SK-N-SH treated with all-trans-retinoic acid at 6 μM for 48 hours (cell line): ENCODE measurements at regions not wholly inside any gene's neighbourhood (a gene's known extent, or its start where the extent isn't known, plus 50 kb on each side); places are given as distances from the start of the nearest gene placed in this dataset.

Source experiments
- ATAC-seq: fragments of 200-7000 bp; cut with Tn5 transposase; 3 replicates; pipeline ENCODE4 v1.9.1; 2020; ENCODE audit warnings: mild to moderate bottlenecking, moderate library complexity
- ARNTL ChIP-seq: fragments of 450-650 bp; formaldehyde crosslinking; IDR thresholded peaks from 2 replicates; pipeline ENCODE4 v1.5.0; 2020; ENCODE audit warnings: low read depth, mild to moderate bottlenecking, moderate library complexity, borderline replicate concordance
- BACH2 ChIP-seq: fragments of 250-450 bp; sonication (Bioruptor Pico); IDR thresholded peaks from 2 replicates; pipeline ENCODE4 v1.9.0; 2021; ENCODE audit warnings: mild to moderate bottlenecking, borderline replicate concordance
- CSDC2 ChIP-seq: fragments of 250-450 bp; sonication (Bioruptor Pico); IDR thresholded peaks from 2 replicates; pipeline ENCODE4 v1.5.0; 2020; ENCODE audit warnings: mild to moderate bottlenecking, moderate library complexity
- CSRNP3 ChIP-seq: fragments of 250-450 bp; sonication (Bioruptor Pico); IDR thresholded peaks from 2 replicates; pipeline ENCODE4 v1.5.1; 2021; ENCODE audit warnings: mild to moderate bottlenecking, moderate library complexity
- ESRRG ChIP-seq: fragments of 250-450 bp; sonication (Bioruptor Pico); IDR thresholded peaks from 2 replicates; pipeline ENCODE4 v1.6.1; 2021; ENCODE audit warnings: mild to moderate bottlenecking
- GLIS3 ChIP-seq: fragments of 250-450 bp; sonication (Bioruptor Pico); IDR thresholded peaks from 2 replicates; pipeline ENCODE4 v1.5.0; 2020; ENCODE audit warnings: mild to moderate bottlenecking, moderate library complexity
- ISL1 ChIP-seq: fragments of 250-450 bp; sonication (Bioruptor Pico); IDR thresholded peaks from 2 replicates; pipeline ENCODE4 v2.1.2; 2022; ENCODE audit warnings: mild to moderate bottlenecking, moderate library complexity
- OSR1 ChIP-seq: fragments of 250-450 bp; sonication (Bioruptor Pico); IDR thresholded peaks from 2 replicates; pipeline ENCODE4 v1.8.0; 2022; ENCODE audit warnings: moderate library complexity, mild to moderate bottlenecking, inconsistent platforms
- PATZ1 ChIP-seq: fragments of 250-450 bp; sonication (Bioruptor Pico); IDR thresholded peaks from 2 replicates; pipeline ENCODE4 v1.8.0; 2020; ENCODE audit warnings: mild to moderate bottlenecking, moderate library complexity, borderline replicate concordance
- POU6F1 ChIP-seq: fragments of 250-450 bp; sonication (Bioruptor Pico); IDR thresholded peaks from 2 replicates; pipeline ENCODE4 v1.8.0; 2021; ENCODE audit warnings: low read depth, mild to moderate bottlenecking, moderate library complexity, borderline replicate concordance
- PPARA ChIP-seq: fragments of 250-450 bp; sonication (Bioruptor Pico); IDR thresholded peaks from 2 replicates; pipeline ENCODE4 v1.5.0; 2020; ENCODE audit warnings: mild to moderate bottlenecking, borderline replicate concordance
- RARB ChIP-seq: fragments of 250-450 bp; sonication (Bioruptor Pico); IDR thresholded peaks from 2 replicates; pipeline ENCODE4 v1.8.0; 2021; ENCODE audit warnings: mild to moderate bottlenecking, moderate library complexity
- SNAI2 ChIP-seq: fragments of 250-450 bp; sonication (Bioruptor Pico); IDR thresholded peaks from 2 replicates; pipeline ENCODE4 v1.5.0; 2020; ENCODE audit warnings: mild to moderate bottlenecking, moderate library complexity
- TOX ChIP-seq: fragments of 250-450 bp; sonication (Bioruptor Pico); IDR thresholded peaks from 2 replicates; pipeline ENCODE4 v1.8.0; 2021; ENCODE audit warnings: mild to moderate bottlenecking, moderate library complexity, borderline replicate concordance
- ZC3H10 ChIP-seq: fragments of 250-450 bp; sonication (Bioruptor Pico); IDR thresholded peaks from 2 replicates; pipeline ENCODE4 v1.5.1; 2021; ENCODE audit warnings: mild to moderate bottlenecking, moderate library complexity
- ZFP3 ChIP-seq: fragments of 250-450 bp; sonication (Bioruptor Pico); IDR thresholded peaks from 2 replicates; pipeline ENCODE4 v1.5.0; 2020; ENCODE audit warnings: mild to moderate bottlenecking, moderate library complexity
- ZFP30 ChIP-seq: fragments of 450-650 bp; formaldehyde crosslinking; IDR thresholded peaks from 2 replicates; pipeline ENCODE4 v1.5.0; 2022; ENCODE audit warnings: mild to moderate bottlenecking, moderate library complexity
- ZNF565 ChIP-seq: fragments of 450-650 bp; formaldehyde crosslinking; conservative IDR thresholded peaks from 2 replicates; pipeline ENCODE4 v1.5.0; 2020; ENCODE audit warnings: low read depth, mild to moderate bottlenecking, moderate library complexity
- ZNF8 ChIP-seq: fragments of 450-650 bp; formaldehyde crosslinking; IDR thresholded peaks from 2 replicates; pipeline ENCODE4 v1.5.0; 2020; ENCODE audit warnings: mild to moderate bottlenecking, moderate library complexity
- TF ChIP-seq, protein P1 (sequence below): fragments of 250-450 bp; sonication (Bioruptor Pico); IDR thresholded peaks from 2 replicates; pipeline ENCODE4 v1.5.0; 2020; ENCODE audit warnings: mild to moderate bottlenecking, moderate library complexity

- ATAC-seq = no peak
Measured at GRCh38 chr20:19074828-19075516, 137.5 kb upstream of the SLC24A3 start.

DNA sequence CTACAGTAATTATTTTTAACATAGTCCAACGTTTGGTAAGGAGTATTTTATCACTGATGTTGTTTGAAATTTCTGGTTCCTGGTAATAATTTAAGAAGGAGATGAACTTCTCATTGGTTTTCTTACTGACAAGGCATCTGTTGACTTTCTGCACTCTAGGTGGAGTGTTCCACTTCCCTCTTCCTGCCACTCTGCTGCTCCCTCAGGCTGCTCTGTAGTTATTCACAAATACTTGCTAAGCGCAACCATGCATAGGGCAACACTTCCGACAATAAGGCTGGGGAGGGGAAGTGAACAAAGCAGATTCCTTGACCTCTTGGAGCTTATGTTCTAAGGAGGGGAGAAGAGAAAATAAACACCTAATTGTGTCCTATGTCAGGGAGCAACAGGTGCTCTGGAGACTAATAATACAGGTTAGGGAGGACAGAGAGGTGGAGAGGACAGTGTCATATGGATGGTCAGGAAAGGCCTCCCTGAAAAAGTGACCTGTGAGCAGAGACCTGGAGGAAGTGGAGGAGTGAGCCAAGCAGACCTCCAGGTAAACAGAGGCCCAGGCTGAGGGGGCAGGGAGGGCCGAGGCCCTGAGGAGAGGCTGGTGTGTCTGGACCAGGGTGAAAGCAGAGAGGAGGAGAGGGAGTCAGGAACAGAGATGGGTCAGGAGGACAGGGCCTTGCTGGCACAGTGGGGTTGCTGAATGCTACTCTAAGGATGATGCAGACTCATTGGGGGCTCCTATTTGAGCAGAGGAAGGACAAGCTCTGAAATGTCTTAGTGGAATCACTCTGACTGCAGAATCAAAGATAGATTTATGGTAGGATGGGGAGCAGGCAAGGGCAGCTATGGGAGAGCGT lies 134.8 kb upstream of the SLC24A3 start:
- ATAC-seq = no peak
- TF ChIP-seq ZNF8 (CRISPR knock-in tag) (no peak), ZNF565 (CRISPR knock-in tag) (no peak), ESRRG (CRISPR knock-in tag) (no peak), OSR1 (CRISPR knock-in tag) (no peak)

More at GRCh38 chr20:19074828-19075516, 137.5 kb upstream of the SLC24A3 start:
- TF ChIP-seq BACH2 (no peak), CSDC2 (no peak), PATZ1 (CRISPR knock-in tag) (no peak), ZC3H10 (CRISPR knock-in tag) (no peak), ZFP30 (CRISPR knock-in tag) (no peak), ISL1 (no peak), ZFP3 (no peak), GLIS3 (no peak), TOX (CRISPR knock-in tag) (no peak), OSR1 (CRISPR knock-in tag) (no peak), SNAI2 (CRISPR knock-in tag) (no peak), ESRRG (CRISPR knock-in tag) (no peak), ZNF8 (CRISPR knock-in tag) (no peak), CSRNP3 (no peak), POU6F1 (CRISPR knock-in tag) (no peak), PPARA (CRISPR knock-in tag) (no peak), RARB (no peak), ARNTL (CRISPR knock-in tag) (no peak)

DNA sequence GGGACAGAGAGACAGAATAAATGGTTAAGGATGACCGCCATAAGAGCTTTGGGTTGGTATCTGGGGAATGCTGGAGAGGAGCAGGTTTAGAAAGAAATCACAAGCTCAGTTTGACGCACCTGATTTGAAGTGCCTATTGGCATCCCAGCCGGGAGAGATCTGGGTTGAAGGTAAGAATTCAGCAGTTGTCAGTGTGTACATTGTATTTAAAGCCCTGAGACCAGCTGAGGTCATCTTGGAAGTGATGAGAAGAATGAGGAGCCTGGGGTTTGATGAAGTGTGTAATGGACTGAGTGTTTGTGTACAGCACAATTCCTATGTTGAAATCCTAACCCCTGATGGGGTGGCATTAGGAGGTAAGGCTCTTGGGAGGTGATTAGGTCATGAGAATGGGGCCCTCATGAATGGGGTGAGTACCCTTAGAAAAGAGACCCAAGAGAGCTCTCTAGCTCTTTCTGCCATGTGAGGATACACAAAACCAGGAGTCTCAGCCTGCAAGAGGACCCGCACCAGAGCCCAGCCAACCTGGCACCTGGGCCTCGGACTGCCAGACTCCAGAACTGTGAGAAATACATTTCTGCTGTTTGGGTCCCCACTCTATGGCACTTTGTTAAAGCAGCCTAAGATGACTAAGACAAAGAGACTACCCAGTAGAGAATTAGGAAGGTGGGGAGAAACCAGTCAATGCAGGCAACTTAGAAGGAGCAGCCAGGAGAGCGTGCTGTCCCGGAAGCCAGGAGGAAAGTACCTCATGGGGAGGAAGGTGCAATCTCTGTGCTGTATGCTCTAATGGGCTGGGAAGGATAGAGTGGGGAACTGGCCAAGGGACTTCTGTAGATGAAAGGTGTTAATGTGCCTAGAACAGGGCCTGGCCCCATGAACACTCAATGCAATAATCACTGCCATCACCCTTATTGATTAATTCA lies 133.7 kb upstream of the SLC24A3 start:
- no peak for ATAC-seq
- no peak for TF ChIP-seq ZFP30 (CRISPR knock-in tag)
- TF ChIP-seq, protein P1, sequence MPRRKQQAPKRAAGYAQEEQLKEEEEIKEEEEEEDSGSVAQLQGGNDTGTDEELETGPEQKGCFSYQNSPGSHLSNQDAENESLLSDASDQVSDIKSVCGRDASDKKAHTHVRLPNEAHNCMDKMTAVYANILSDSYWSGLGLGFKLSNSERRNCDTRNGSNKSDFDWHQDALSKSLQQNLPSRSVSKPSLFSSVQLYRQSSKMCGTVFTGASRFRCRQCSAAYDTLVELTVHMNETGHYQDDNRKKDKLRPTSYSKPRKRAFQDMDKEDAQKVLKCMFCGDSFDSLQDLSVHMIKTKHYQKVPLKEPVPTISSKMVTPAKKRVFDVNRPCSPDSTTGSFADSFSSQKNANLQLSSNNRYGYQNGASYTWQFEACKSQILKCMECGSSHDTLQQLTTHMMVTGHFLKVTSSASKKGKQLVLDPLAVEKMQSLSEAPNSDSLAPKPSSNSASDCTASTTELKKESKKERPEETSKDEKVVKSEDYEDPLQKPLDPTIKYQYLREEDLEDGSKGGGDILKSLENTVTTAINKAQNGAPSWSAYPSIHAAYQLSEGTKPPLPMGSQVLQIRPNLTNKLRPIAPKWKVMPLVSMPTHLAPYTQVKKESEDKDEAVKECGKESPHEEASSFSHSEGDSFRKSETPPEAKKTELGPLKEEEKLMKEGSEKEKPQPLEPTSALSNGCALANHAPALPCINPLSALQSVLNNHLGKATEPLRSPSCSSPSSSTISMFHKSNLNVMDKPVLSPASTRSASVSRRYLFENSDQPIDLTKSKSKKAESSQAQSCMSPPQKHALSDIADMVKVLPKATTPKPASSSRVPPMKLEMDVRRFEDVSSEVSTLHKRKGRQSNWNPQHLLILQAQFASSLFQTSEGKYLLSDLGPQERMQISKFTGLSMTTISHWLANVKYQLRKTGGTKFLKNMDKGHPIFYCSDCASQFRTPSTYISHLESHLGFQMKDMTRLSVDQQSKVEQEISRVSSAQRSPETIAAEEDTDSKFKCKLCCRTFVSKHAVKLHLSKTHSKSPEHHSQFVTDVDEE (CRISPR knock-in tag) = no peak
- no peak for TF ChIP-seq OSR1 (CRISPR knock-in tag)
- TF ChIP-seq ISL1 = no peak
- TF ChIP-seq GLIS3 = no peak
- no peak for TF ChIP-seq RARB
- no peak for TF ChIP-seq ARNTL (CRISPR knock-in tag)
- TF ChIP-seq ZNF565 (CRISPR knock-in tag) = no peak
- no peak for TF ChIP-seq CSRNP3
- TF ChIP-seq ZFP3 = no peak
- no peak for TF ChIP-seq SNAI2 (CRISPR knock-in tag)
- TF ChIP-seq, all 23 proteins: peak for 0
